CD14-positive monocyte (primary cell): ENCODE measurements at regions not wholly inside any gene's neighbourhood (a gene's known extent, or its start where the extent isn't known, plus 50 kb on each side); places are given as distances from the start of the nearest gene placed in this dataset.
"Not testable (repeated sequence)": the region's sequence is repeated elsewhere in the genome, so short reads cannot be mapped to it uniquely, and the experiment has no call there.

ENCODE experiments used
- DNase-seq, 3 donors: peaks; one replicate each; pipeline ENCODE4 v3.0.0-alpha.2; 2011 to 2022
- H2AFZ ChIP-seq: 2 replicates; pipeline ENCODE4 v1.6.0; 2012; ENCODE audit warnings: mild to moderate bottlenecking, low read depth, low read length, inconsistent platforms; ENCODE audit not compliant: insufficient read depth, poor library complexity, severe bottlenecking
- H3K27ac ChIP-seq, 2 donors: 1 replicate in 1 of 2; 2 replicates in 1 of 2; pipeline ENCODE4 v1.5.1; 2012 to 2013; ENCODE audit warnings: low read length in 2 of 2, control low read depth in 1 of 2, inconsistent platforms in 1 of 2, low read depth in 1 of 2, mild to moderate bottlenecking in 1 of 2
- H3K27me3 ChIP-seq, 2 donors: one replicate each; pipeline versions ENCODE4 v1.6.0 to v1.6.1; 2011 to 2013; ENCODE audit warnings: low read length in 2 of 2; ENCODE audit not compliant: control insufficient read depth in 2 of 2, insufficient read depth in 2 of 2
- H3K36me3 ChIP-seq, 2 donors: replicated peaks in 1 of 2; 1 replicate in 1 of 2; 2 replicates in 1 of 2; pipeline versions ENCODE4 v1.5.1 to v1.6.1; 2012 to 2013; ENCODE audit warnings: low read length in 2 of 2, control low read depth in 1 of 2, inconsistent platforms in 1 of 2, mild to moderate bottlenecking in 1 of 2; ENCODE audit not compliant: insufficient read depth in 2 of 2, control insufficient read depth in 1 of 2
- H3K4me1 ChIP-seq, 2 donors: 1 replicate in 1 of 2; 2 replicates in 1 of 2; pipeline versions ENCODE4 v1.5.1 to v1.6.1; 2012 to 2013; ENCODE audit warnings: low read length in 2 of 2, control low read depth in 1 of 2, inconsistent platforms in 1 of 2, mild to moderate bottlenecking in 1 of 2, moderate library complexity in 1 of 2; ENCODE audit not compliant: insufficient read depth in 2 of 2, control insufficient read depth in 1 of 2
- H3K4me2 ChIP-seq: replicated peaks from 2 replicates; pipeline ENCODE3; 2012; ENCODE audit warnings: low read length, moderate library complexity, mild to moderate bottlenecking; ENCODE audit not compliant: poor library complexity, severe bottlenecking; ENCODE audit errors: extremely low read depth
- H3K4me3 ChIP-seq, 3 experiments: fragments of 200-600 bp in 1 of 3; sonication (generic) in 1 of 3; replicated peaks in 1 of 3; 1 replicate in 2 of 3; 2 replicates in 1 of 3; pipeline ENCODE4 v1.5.1; 2011 to 2013; ENCODE audit warnings: low read length in 3 of 3, mild to moderate bottlenecking in 3 of 3, control low read depth in 2 of 3, low read depth in 2 of 3, inconsistent platforms in 1 of 3, moderate library complexity in 1 of 3
- H3K79me2 ChIP-seq: 2 replicates; pipeline ENCODE4 v1.6.0; 2012; ENCODE audit warnings: mild to moderate bottlenecking, control low read depth, inconsistent platforms, low read length, moderate library complexity; ENCODE audit not compliant: insufficient read depth
- H3K9ac ChIP-seq: 2 replicates; pipeline ENCODE4 v1.6.0; 2017; ENCODE audit warnings: low read length, mild to moderate bottlenecking; ENCODE audit not compliant: insufficient read depth, poor library complexity, severe bottlenecking
- H3K9me3 ChIP-seq, 2 donors: replicated peaks in 1 of 2; 1 replicate in 1 of 2; 2 replicates in 1 of 2; pipeline versions ENCODE4 v1.5.1 to v1.6.1; 2012 to 2013; ENCODE audit warnings: low read length in 2 of 2, control low read depth in 1 of 2; ENCODE audit not compliant: control insufficient read depth in 1 of 2, insufficient read depth in 1 of 2
- H4K20me1 ChIP-seq: 2 replicates; pipeline ENCODE4 v1.6.0; 2012; ENCODE audit warnings: mild to moderate bottlenecking, low read length, control low read depth, moderate library complexity; ENCODE audit not compliant: insufficient read depth
- H3K27ac Mint-ChIP-seq, 7 donors: one replicate each; pipeline ENCODE4 v1.8.0; 2020; ENCODE audit warnings: mild to moderate bottlenecking in 7 of 7, mixed read lengths in 7 of 7, moderate library complexity in 6 of 7, inconsistent platforms in 2 of 7
- H3K27me3 Mint-ChIP-seq, 3 donors: one replicate each; pipeline ENCODE4 v1.8.0; 2021 to 2022; ENCODE audit warnings: low read depth in 3 of 3, mild to moderate bottlenecking in 3 of 3, mixed read lengths in 3 of 3, moderate library complexity in 3 of 3, inconsistent platforms in 1 of 3
- H3K36me3 Mint-ChIP-seq, 2 donors: one replicate each; pipeline ENCODE4 v1.8.0; 2020; ENCODE audit warnings: mixed read lengths in 2 of 2, inconsistent platforms in 1 of 2, mild to moderate bottlenecking in 1 of 2
- H3K4me1 Mint-ChIP-seq: one replicate; pipeline ENCODE4 v1.8.0; 2020; ENCODE audit warnings: mild to moderate bottlenecking, mixed read lengths
- H3K4me3 Mint-ChIP-seq, 2 donors: one replicate each; pipeline ENCODE4 v1.8.0; 2020; ENCODE audit warnings: mild to moderate bottlenecking in 2 of 2, mixed read lengths in 2 of 2, moderate library complexity in 1 of 2
- H3K9me3 Mint-ChIP-seq, 7 donors: one replicate each; pipeline ENCODE4 v1.8.0; 2020 to 2022; ENCODE audit warnings: mixed read lengths in 7 of 7, mild to moderate bottlenecking in 6 of 7, moderate library complexity in 6 of 7, inconsistent platforms in 2 of 7
- CTCF ChIP-seq: fragments of 200-600 bp; IDR thresholded peaks from one replicate; pipeline ENCODE4 v1.8.0; 2022; ENCODE audit warnings: antibody characterized with exemption, mild to moderate bottlenecking
- WGBS: methylation state at CpG from one replicate; pipeline ENCODE4 v1.1.5; 2013; ENCODE audit warnings: missing lambda C conversion rate; ENCODE audit not compliant: insufficient coverage; 5-methylcytosine and 5-hydroxymethylcytosine counted together
- intact Hi-C, 2 donors: fragments of 100-400 bp; cut with micrococcal nuclease; formaldehyde crosslinking; loops; one replicate each; pipeline versions ENCODE4 v1.15.0 to v1.15.1; 2023

- Histone ChIP-seq H2AFZ (no peak overlapping the region), H3K79me2 (no peaks in the 10 kb centered on the region), H3K4me1 (no peaks in the 10 kb centered on the region), H4K20me1 (no peaks in the 10 kb centered on the region), H3K27ac (no peak overlapping the region), H3K9ac (no peak overlapping the region), H3K4me3 (no peak overlapping the region), H3K36me3 (no peaks in the 10 kb centered on the region), H3K4me2 (no peak overlapping the region), H3K9me3 (no peaks in the 10 kb centered on the region), H3K27me3 (no peaks in the 10 kb centered on the region)
- peaks cover 0 to 3% (median 0%) of the 10 kb centered on the region in 7 donors for H3K9me3 Mint-ChIP-seq
- no peak overlapping the region for H3K4me3 Mint-ChIP-seq
- no peak for TF ChIP-seq CTCF
- no peak for DNase-seq
- no peak overlapping the region for H3K27ac Mint-ChIP-seq
- peaks cover 0 to 4% (median 0%) of the 10 kb centered on the region in 3 donors for H3K27me3 Mint-ChIP-seq
- H3K4me1 Mint-ChIP-seq = peaks cover 3% of the 10 kb centered on the region
- intact Hi-C loops = no loop called here
- no peaks in the 10 kb centered on the region for H3K36me3 Mint-ChIP-seq
Observed at GRCh38 chr2:63737081-63737751, 104.5 kb upstream of the UGP2 start.

GRCh38 chr2:63738019-63738418, 103.7 kb upstream of the UGP2 start:
- H3K27ac ChIP-seq = no peak overlapping the region
- no peaks in the 10 kb centered on the region for H4K20me1 ChIP-seq
- no peaks in the 10 kb centered on the region for H3K79me2 ChIP-seq
- DNase-seq = no peak
- no peak for TF ChIP-seq CTCF
- Mint-ChIP-seq H3K27me3 (peaks cover 0 to 4% (median 0%) of the 10 kb centered on the region in 3 donors), H3K9me3 (peaks cover 0 to 3% (median 0%) of the 10 kb centered on the region in 7 donors), H3K4me1 (peaks cover 4% of the 10 kb centered on the region), H3K4me3 (no peak overlapping the region), H3K27ac (no peak overlapping the region), H3K36me3 (no peaks in the 10 kb centered on the region)
- intact Hi-C loops = no loop called here
- no peak overlapping the region for H3K4me3 ChIP-seq
- H3K4me2 ChIP-seq = no peak overlapping the region
- H3K27me3 ChIP-seq = no peaks in the 10 kb centered on the region
- H3K36me3 ChIP-seq = no peaks in the 10 kb centered on the region
- no CpG with 5 or more reads among the region's 2 CpGs for WGBS
- no peak overlapping the region for H3K9ac ChIP-seq
- no peaks in the 10 kb centered on the region for H3K9me3 ChIP-seq
- H3K4me1 ChIP-seq = no peaks in the 10 kb centered on the region
- H2AFZ ChIP-seq = no peak overlapping the region

- H3K27me3 Mint-ChIP-seq, H2AFZ ChIP-seq, H3K4me1 Mint-ChIP-seq, H3K9me3 Mint-ChIP-seq, H3K79me2 ChIP-seq, H3K27ac Mint-ChIP-seq, H3K9me3 ChIP-seq, H4K20me1 ChIP-seq, DNase-seq, H3K9ac ChIP-seq, intact Hi-C loops, H3K4me2 ChIP-seq, H3K36me3 ChIP-seq, H3K27me3 ChIP-seq, H3K4me3 ChIP-seq, H3K4me1 ChIP-seq, H3K4me3 Mint-ChIP-seq, H3K27ac ChIP-seq, H3K36me3 Mint-ChIP-seq: not testable (repeated sequence)
- 86% methylated on average over 1 of the region's 2 CpGs for WGBS
Observed at GRCh38 chr2:63739180-63739579, 102.5 kb upstream of the UGP2 start.
